ENCODE measurements at regions not wholly inside any gene's neighbourhood (a gene's known extent, or its start where the extent isn't known, plus 50 kb on each side); places are given as distances from the start of the nearest gene placed in this dataset.

GRCh38 chr4:3712936-3713335, 53.2 kb upstream of the ADRA2C start:
- TF ChIP-seq, protein P1, sequence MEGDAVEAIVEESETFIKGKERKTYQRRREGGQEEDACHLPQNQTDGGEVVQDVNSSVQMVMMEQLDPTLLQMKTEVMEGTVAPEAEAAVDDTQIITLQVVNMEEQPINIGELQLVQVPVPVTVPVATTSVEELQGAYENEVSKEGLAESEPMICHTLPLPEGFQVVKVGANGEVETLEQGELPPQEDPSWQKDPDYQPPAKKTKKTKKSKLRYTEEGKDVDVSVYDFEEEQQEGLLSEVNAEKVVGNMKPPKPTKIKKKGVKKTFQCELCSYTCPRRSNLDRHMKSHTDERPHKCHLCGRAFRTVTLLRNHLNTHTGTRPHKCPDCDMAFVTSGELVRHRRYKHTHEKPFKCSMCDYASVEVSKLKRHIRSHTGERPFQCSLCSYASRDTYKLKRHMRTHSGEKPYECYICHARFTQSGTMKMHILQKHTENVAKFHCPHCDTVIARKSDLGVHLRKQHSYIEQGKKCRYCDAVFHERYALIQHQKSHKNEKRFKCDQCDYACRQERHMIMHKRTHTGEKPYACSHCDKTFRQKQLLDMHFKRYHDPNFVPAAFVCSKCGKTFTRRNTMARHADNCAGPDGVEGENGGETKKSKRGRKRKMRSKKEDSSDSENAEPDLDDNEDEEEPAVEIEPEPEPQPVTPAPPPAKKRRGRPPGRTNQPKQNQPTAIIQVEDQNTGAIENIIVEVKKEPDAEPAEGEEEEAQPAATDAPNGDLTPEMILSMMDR (IDR thresholded peaks at IDR 0.05) = no peak
- TF ChIP-seq POLR2A (IDR thresholded peaks at IDR 0.05) = no peak

All from lower leg skin (tissue), 3 donors.